Amygdala (tissue), 56 donors: ENCODE measurements at regions not wholly inside any gene's neighbourhood (a gene's known extent, or its start where the extent isn't known, plus 50 kb on each side); places are given as distances from the start of the nearest gene placed in this dataset.
A peak's percentile ranks its signal among the peaks of the same experiment; 100 is the strongest.

Source experiments
- DNase-seq, 56 donors: peaks; one replicate each; lab custom pipeline; 2025; lab: John Stamatoyannopoulos, UW

- DNase-seq: peak in 1 of 56 donors; percentile 22
These were observed 50.3 kb upstream of the CXCL12 start for GRCh38 chr10:44435196-44435595.

GRCh38 chr10:44436240-44436639, 51.3 kb upstream of the CXCL12 start:
- DNase-seq: no peak

- no peak for DNase-seq
These were observed 53.1 kb upstream of the CXCL12 start for GRCh38 chr10:44437840-44438511.

DNA sequence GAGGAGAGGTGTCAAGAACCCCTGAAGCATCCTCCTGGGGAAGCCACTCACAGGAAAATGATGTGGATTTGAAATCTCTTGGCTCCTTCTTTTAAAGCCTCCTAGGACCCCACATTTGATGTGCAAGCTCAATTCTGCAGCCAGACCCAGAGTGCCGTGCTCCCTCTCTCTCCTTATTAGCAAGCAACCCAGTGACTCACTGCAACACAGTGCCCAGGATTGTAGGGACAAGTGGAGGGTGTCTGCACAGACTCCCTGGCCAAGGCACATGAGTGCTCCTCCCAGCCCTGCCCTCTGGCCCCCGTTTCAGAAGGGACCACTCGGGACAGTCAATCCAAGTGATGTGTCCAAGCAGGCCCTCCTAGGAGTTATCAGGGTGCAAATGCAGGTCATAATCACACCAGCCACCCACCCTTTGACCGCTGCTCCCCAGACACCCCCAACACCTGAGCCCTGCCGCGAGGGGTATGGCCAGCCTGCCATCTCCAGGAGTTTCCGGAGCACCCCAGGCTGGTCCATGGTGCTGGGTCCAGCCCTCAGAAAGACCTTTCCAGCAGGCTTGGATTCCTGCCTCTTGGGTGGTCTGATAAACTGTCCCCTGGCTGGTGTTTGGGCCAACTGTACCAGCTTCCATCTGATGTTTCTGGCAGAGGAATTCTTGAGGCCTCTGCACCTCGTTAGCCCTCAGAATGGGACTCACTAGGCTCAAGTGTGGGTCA, 54.5 kb upstream of the CXCL12 start:
- no peak for DNase-seq

GRCh38 chr10:44439958-44440244, 55.0 kb upstream of the CXCL12 start:
- DNase-seq: no peak

GRCh38 chr10:44457259-44457658, 72.4 kb upstream of the CXCL12 start:
- no peak for DNase-seq

DNA sequence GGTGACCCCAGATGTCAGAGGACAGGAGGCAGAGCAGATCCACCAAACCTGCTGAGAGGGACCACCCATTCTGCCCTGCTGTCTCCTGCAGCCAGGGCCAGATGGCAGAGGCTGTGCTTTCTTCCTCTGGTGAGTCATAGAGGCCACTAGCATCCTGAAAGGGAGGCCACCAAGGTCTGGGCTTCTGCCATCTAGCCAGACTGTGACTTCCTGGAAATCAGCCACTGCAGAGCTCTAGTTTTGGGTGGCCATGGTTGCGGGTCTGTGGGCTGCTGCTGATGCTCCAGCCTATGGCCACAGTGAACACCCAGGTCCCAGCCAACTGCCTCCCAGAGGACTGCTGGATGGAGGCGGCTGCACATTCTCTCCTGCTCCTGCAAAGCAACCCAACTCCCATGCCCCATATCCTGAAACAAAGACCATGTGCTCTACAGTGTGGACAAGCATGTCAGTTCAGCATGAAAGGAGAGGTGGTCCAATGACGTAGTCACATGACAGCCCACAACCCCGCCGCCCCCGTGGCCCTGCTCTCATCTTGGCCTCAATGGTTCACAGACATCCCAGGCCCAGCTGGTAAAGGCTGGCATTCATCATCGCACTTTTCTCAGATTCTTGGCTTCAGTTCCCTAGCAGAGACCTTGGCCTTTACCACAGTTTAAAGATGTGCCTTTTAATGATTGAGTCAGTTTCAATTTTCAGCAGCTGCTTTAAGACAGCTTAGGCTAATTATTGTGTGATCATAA, 73.9 kb upstream of the CXCL12 start:
- no peak for DNase-seq

DNA sequence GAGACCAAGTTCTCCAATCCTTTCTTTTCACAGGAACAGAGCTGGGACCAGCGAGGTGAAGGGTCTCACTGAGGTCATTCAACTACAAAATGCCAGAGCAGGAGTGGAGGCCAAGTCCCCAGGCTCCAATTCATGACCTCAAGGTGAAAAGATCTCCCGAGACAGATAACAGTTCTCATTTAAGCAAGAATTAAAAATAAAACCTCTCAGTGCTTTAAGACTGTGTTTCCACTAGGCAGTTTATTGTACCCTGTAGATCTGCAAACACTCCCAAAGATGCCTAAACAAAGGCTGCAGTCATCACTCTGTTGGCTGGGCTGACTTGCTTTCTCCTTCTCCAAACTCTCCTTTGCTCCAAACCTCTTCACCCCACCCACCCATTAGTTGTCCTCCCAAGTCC, 74.8 kb upstream of the CXCL12 start:
- no peak for DNase-seq

DNA sequence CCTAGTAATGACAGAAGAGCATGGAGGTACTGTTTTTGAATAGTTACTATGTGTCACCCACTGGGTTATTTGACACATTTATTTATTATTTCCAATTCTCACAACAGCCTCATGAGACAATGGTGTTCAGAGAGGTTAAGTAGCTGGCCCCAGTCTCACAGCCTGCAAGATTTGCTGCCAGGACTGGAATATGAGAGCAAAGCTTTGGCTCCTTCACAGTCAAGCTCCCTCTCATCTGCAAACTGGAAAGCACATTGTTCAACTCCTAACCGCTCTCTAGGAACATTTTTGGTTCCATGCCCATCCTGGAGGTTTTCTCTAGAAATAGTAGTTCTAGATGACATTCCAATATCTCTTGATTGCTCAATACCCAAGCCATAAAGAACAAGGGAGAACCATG, 75.5 kb upstream of the CXCL12 start:
- DNase-seq: no peak

DNA sequence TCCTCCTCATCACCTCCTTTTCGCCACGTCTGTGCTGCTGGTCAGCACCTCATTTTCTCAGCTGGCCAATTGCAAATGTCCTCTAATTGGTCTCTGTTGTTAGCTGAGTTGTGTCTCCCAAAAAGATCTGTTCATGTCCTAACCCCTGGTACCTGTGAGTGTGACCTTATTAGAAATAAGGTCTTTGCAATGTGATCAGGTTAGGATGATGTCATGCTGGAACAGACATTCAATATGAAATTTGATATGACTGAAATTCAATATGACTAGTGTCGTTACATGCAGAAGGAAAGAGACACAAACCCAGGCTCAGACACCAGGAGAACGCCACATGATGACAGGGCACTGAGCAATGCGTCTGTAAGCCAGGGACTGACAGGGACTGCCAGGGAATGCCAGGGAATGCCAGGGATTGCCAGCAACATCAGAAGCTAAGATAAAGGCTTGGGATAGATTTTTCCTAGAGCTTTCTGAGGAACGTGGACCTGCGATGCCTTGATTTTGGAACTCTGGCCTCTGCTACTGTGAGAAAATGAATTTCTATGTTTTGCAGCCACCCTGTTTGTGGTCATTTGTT, 77.5 kb upstream of the CXCL12 start:
- no peak for DNase-seq

- no peak for DNase-seq
These were observed 78.7 kb upstream of the CXCL12 start for GRCh38 chr10:44463511-44464121.

DNA sequence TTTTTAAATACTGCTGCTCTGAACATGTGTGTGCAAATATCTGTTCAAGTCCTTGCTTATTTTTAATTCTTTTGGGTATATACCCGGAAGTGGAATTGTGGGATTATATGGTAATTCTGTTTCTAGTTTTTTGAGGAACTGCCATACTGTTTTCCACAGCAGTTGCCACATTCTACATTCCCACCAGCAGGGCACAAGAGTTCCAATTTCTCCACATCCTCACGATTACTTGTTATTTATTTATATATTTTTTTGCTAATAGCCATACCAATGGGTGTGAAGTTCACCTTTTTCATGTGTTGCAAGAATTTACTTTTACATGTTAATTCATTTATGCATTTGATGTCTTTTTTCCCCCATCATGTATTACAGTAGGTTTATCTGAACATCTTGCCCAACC, 79.6 kb upstream of the CXCL12 start:
- no peak for DNase-seq

GRCh38 chr10:44465401-44466115, 80.7 kb upstream of the CXCL12 start:
- DNase-seq: peak in 1 of 56 donors; percentile 11

DNA sequence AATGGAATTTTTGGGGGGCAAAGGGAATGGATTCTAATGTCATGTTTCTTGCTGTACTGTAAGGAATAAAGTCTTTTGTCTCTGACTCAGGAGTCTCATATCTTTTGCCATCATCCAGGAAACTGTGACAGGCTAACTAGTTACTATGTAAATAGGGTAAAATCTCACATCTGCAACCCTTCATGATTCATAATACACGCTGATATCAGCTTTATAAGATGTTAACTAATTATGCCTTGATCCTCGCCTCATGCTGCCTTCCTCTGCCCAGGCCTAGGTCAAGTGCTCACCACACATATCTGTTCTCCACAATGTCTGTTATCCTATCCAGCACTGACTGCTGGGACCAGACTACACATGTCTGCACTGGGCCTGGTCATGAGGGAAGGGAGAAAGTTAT, 81.3 kb upstream of the CXCL12 start:
- DNase-seq: no peak

GRCh38 chr10:44467090-44467489, 82.2 kb upstream of the CXCL12 start:
- DNase-seq: no peak

GRCh38 chr10:44467900-44468299, 83.0 kb upstream of the CXCL12 start:
- DNase-seq: no peak

- no peak for DNase-seq
These were observed 83.6 kb upstream of the CXCL12 start for GRCh38 chr10:44468525-44468924.

- no peak for DNase-seq
These were observed 84.1 kb upstream of the CXCL12 start for GRCh38 chr10:44468965-44469364.

GRCh38 chr10:44470784-44471183, 85.9 kb upstream of the CXCL12 start:
- DNase-seq: no peak

DNA sequence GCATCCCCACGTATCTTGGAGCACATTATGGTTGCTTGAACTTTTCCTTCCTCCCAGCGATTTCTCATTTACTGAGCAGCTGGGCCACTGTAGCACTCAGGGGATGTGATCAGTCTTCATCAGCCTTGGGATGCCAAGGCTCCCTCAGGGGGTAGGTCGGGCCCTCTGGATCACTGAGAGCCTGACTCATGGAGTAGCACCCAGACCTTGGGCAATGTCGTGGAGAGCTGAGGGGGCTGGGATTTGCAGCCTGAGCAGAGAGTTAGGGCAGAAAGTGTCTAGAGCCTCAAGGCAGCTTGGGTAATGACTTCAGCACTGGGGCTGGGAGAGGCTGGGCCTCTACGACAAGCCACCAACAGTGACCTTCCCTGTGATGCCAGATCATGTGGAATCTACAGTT, 86.5 kb upstream of the CXCL12 start:
- DNase-seq: no peak
